HepG2 (cell line): ENCODE measurements at regions not wholly inside any gene's neighbourhood (a gene's known extent, or its start where the extent isn't known, plus 50 kb on each side); places are given as distances from the start of the nearest gene placed in this dataset.

Source experiments
- ATAC-seq: fragments of 200-7000 bp; cut with Tn5 transposase; 3 replicates; pipeline ENCODE4 v1.9.1; 2020; ENCODE audit warnings: mild to moderate bottlenecking, moderate library complexity
- BruUV-seq: library from RNA; stranded (reverse); fragments of 400-500 nt; replicated peaks from 2 replicates; lab custom pipeline; 2021; lab: Mats Ljungman, UMichigan
- CTCF ChIA-PET: fragments of 300-600 bp; formaldehyde crosslinking; extraction: SDS; loops from one replicate; lab custom pipeline; 2021; ENCODE audit warnings: low total read pairs, inconsistent platforms, low intra/inter-chr PET ratio; lab: Yijun Ruan, JAX
- POLR2A ChIA-PET: fragments of 350-600 bp; sonication (Branson Sonifier 250); formaldehyde crosslinking; loops from one replicate; lab custom pipeline; 2020; ENCODE audit warnings: antibody characterized with exemption, inconsistent platforms; lab: Yijun Ruan, JAX
- DNase-seq: peaks from one replicate; pipeline ENCODE4 v3.0.0-alpha.2; 2015; ENCODE audit warnings: low spot score
- FAIRE-seq: peaks from 3 replicates; lab custom pipeline; 2011; peaks lifted over from hg19 to GRCh38; lab: Jason Lieb, UNC
- H2AFZ ChIP-seq: one replicate; pipeline ENCODE4 v1.6.1; 2011; ENCODE audit warnings: low read length, inconsistent platforms
- H3K27ac ChIP-seq: fragments of 300-600 bp; 3 replicates; pipeline ENCODE4 v1.8.0; 2011; ENCODE audit warnings: mixed run types, mild to moderate bottlenecking, mixed read lengths, low read length, inconsistent platforms; ENCODE audit not compliant: insufficient read depth; ENCODE audit errors: extremely low read length
- H3K27me3 ChIP-seq, 2 experiments: fragments of 200-600 bp in 1 of 2; 2 replicates in 1 of 2; 3 replicates in 1 of 2; pipeline versions ENCODE4 v1.6.0 to v1.8.0; 2011; ENCODE audit warnings: low read length in 2 of 2, mild to moderate bottlenecking in 2 of 2, moderate library complexity in 2 of 2, inconsistent platforms in 1 of 2; ENCODE audit not compliant: insufficient read depth in 2 of 2, control insufficient read depth in 1 of 2
- H3K36me3 ChIP-seq, 2 experiments: fragments of 200-600 bp in 1 of 2; replicated peaks in 1 of 2; 2 replicates in 1 of 2; 3 replicates in 1 of 2; pipeline versions ENCODE4 v1.5.1 to v1.8.0; 2011; ENCODE audit warnings: low read length in 2 of 2, inconsistent platforms in 1 of 2; ENCODE audit not compliant: insufficient read depth in 2 of 2, control insufficient read depth in 1 of 2
- H3K4me1 ChIP-seq: 2 replicates; pipeline ENCODE4 v1.5.1; 2012; ENCODE audit warnings: low read length, inconsistent platforms; ENCODE audit not compliant: insufficient read depth
- H3K4me2 ChIP-seq: 2 replicates; pipeline ENCODE4 v1.6.0; 2011; ENCODE audit warnings: low read depth, low read length, inconsistent platforms
- H3K4me3 ChIP-seq, 3 experiments: fragments of 200-600 bp in 1 of 3; sonication (generic), shearing (Covaris generic) in 1 of 3; replicated peaks in 1 of 3; 2 replicates each; pipeline ENCODE4 v1.5.1; 2011 to 2016; ENCODE audit warnings: low read length in 3 of 3, inconsistent platforms in 2 of 3, low read depth in 2 of 3, mild to moderate bottlenecking in 2 of 3, control low read depth in 1 of 3, mixed read lengths in 1 of 3; ENCODE audit not compliant: insufficient read depth in 1 of 3
- H3K79me2 ChIP-seq: one replicate; pipeline ENCODE4 v1.6.1; 2011; ENCODE audit warnings: low read length, inconsistent platforms; ENCODE audit not compliant: insufficient read depth
- H3K9ac ChIP-seq: 2 replicates; pipeline ENCODE4 v1.6.0; 2011; ENCODE audit warnings: mild to moderate bottlenecking, low read depth, low read length, inconsistent platforms; ENCODE audit not compliant: insufficient read depth
- H3K9me3 ChIP-seq: 2 replicates; pipeline ENCODE4 v1.5.1; 2012; ENCODE audit warnings: mild to moderate bottlenecking, low read length
- H4K20me1 ChIP-seq: 2 replicates; pipeline ENCODE4 v1.6.0; 2011; ENCODE audit warnings: inconsistent platforms, mild to moderate bottlenecking, low read length, moderate library complexity; ENCODE audit not compliant: insufficient read depth
- ERF ChIP-seq: IDR thresholded peaks from 2 replicates; pipeline ENCODE4 v1.6.1; 2018; ENCODE audit warnings: missing biosample characterization, missing genetic modification reagents
- FOXK1 ChIP-seq: sonication (generic); formaldehyde crosslinking; IDR thresholded peaks from 2 replicates; pipeline ENCODE4 v1.4.0; 2020; ENCODE audit warnings: low read depth, missing genetic modification reagents, borderline replicate concordance
- GTF3A ChIP-seq: sonication (generic); formaldehyde crosslinking; conservative IDR thresholded peaks from 2 replicates; pipeline ENCODE4 v1.4.0; 2020; ENCODE audit warnings: mild to moderate bottlenecking, missing genetic modification reagents
- KMT2A ChIP-seq: sonication (generic); formaldehyde crosslinking; IDR thresholded peaks from 2 replicates; pipeline ENCODE4 v1.4.0; 2020; ENCODE audit warnings: missing genetic modification reagents
- MEIS2 ChIP-seq: sonication (generic); formaldehyde crosslinking; IDR thresholded peaks from 2 replicates; pipeline ENCODE4 v1.9.0; 2021; ENCODE audit warnings: mild to moderate bottlenecking, missing genetic modification reagents
- NR0B2 ChIP-seq: sonication (generic); formaldehyde crosslinking; IDR thresholded peaks from 2 replicates; pipeline ENCODE4 v1.4.0; 2020; ENCODE audit warnings: mild to moderate bottlenecking, missing genetic modification reagents
- THAP7 ChIP-seq: sonication (generic); formaldehyde crosslinking; IDR thresholded peaks from 2 replicates; pipeline ENCODE4 v1.8.1; 2023; ENCODE audit warnings: mild to moderate bottlenecking, missing genetic modification reagents
- ZNF276 ChIP-seq: sonication (generic); formaldehyde crosslinking; IDR thresholded peaks from 2 replicates; pipeline ENCODE4 v1.4.0; 2020; ENCODE audit warnings: mild to moderate bottlenecking, low read depth, missing genetic modification reagents
- ZNF367 ChIP-seq: sonication (generic); formaldehyde crosslinking; IDR thresholded peaks from 2 replicates; pipeline ENCODE4 v1.4.0; 2020; ENCODE audit warnings: missing genetic modification reagents, borderline replicate concordance
- ZNF383 ChIP-seq: sonication (generic); formaldehyde crosslinking; IDR thresholded peaks from 2 replicates; pipeline ENCODE4 v1.4.0; 2020; ENCODE audit warnings: missing genetic modification reagents, mild to moderate bottlenecking, borderline replicate concordance
- WGBS: methylation state at CpG from one replicate; pipeline ENCODE4 v1.1.6; 2017; ENCODE audit warnings: low lambda C conversion rate; 5-methylcytosine and 5-hydroxymethylcytosine counted together
- in situ Hi-C: cut with HindIII; loops from 2 replicates; pipeline ENCODE4 v1.10.0; 2017; ENCODE audit warnings: low pct_unique_long_range_greater_than_20kb; ENCODE audit not compliant: extremely low pct_ligation_motif_present
- intact Hi-C: fragments of 100-400 bp; cut with micrococcal nuclease; formaldehyde crosslinking; loops from one replicate; pipeline ENCODE4 v1.10.0; 2022; ENCODE audit not compliant: unreplicated experiment

GRCh38 chr2:184294831-184295230 is 303.5 kb upstream of the ZNF804A start:
- 2% methylated on average over 2 of the region's 2 CpGs for WGBS
- no peak for FAIRE-seq

More at GRCh38 chr2:184294831-184295230, 303.5 kb upstream of the ZNF804A start:
- CTCF ChIA-PET: no interaction called here
- ATAC-seq: no peak
- Histone ChIP-seq H3K9me3 (no peaks in the 10 kb centered on the region), H3K4me3 (no peak overlapping the region), H3K27me3 (no peaks in the 10 kb centered on the region), H3K27ac (no peak overlapping the region), H4K20me1 (no peaks in the 10 kb centered on the region), H2AFZ (no peak overlapping the region), H3K9ac (no peak overlapping the region), H3K36me3 (no peaks in the 10 kb centered on the region), H3K4me2 (no peak overlapping the region), H3K79me2 (no peaks in the 10 kb centered on the region), H3K4me1 (no peaks in the 10 kb centered on the region)
- in situ Hi-C loops: no loop called here
- no TSS peak for BruUV-seq
- TF ChIP-seq NR0B2 (CRISPR knock-in tag) (no peak), THAP7 (no peak), ZNF383 (no peak), GTF3A (CRISPR knock-in tag) (no peak), FOXK1 (CRISPR knock-in tag) (no peak), KMT2A (CRISPR knock-in tag) (no peak), MEIS2 (CRISPR knock-in tag) (no peak), ZNF367 (CRISPR knock-in tag) (no peak), ERF (CRISPR knock-in tag) (no peak), ZNF276 (no peak)
- intact Hi-C loops: no loop called here
- no peak for DNase-seq
- POLR2A ChIA-PET: no interaction called here
